HL-60 (cell line): ENCODE measurements at regions not wholly inside any gene's neighbourhood (a gene's known extent, or its start where the extent isn't known, plus 50 kb on each side); places are given as distances from the start of the nearest gene placed in this dataset.

Source experiments
- CTCF ChIP-seq: IDR thresholded peaks from one replicate; pipeline ENCODE4 v1.5.1; 2011; ENCODE audit warnings: low read length, control low read depth, inconsistent platforms; ENCODE audit not compliant: insufficient read depth
- POLR2AphosphoS5 ChIP-seq: IDR thresholded peaks from 2 replicates; pipeline ENCODE4 v1.6.1; 2012; ENCODE audit warnings: low read depth
- TF ChIP-seq, protein P1 (sequence below): IDR thresholded peaks from 2 replicates; pipeline ENCODE4 v1.6.1; 2012; ENCODE audit warnings: low read depth; ENCODE audit not compliant: insufficient replicate concordance

- TF ChIP-seq CTCF = no peak
- TF ChIP-seq, protein P1, sequence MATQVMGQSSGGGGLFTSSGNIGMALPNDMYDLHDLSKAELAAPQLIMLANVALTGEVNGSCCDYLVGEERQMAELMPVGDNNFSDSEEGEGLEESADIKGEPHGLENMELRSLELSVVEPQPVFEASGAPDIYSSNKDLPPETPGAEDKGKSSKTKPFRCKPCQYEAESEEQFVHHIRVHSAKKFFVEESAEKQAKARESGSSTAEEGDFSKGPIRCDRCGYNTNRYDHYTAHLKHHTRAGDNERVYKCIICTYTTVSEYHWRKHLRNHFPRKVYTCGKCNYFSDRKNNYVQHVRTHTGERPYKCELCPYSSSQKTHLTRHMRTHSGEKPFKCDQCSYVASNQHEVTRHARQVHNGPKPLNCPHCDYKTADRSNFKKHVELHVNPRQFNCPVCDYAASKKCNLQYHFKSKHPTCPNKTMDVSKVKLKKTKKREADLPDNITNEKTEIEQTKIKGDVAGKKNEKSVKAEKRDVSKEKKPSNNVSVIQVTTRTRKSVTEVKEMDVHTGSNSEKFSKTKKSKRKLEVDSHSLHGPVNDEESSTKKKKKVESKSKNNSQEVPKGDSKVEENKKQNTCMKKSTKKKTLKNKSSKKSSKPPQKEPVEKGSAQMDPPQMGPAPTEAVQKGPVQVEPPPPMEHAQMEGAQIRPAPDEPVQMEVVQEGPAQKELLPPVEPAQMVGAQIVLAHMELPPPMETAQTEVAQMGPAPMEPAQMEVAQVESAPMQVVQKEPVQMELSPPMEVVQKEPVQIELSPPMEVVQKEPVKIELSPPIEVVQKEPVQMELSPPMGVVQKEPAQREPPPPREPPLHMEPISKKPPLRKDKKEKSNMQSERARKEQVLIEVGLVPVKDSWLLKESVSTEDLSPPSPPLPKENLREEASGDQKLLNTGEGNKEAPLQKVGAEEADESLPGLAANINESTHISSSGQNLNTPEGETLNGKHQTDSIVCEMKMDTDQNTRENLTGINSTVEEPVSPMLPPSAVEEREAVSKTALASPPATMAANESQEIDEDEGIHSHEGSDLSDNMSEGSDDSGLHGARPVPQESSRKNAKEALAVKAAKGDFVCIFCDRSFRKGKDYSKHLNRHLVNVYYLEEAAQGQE = no peak
- TF ChIP-seq POLR2AphosphoS5 = no peak
These were observed 115.5 kb upstream of the FAM9C start for GRCh38 chrX:13159886-13160285.
